ENCODE measurements at regions not wholly inside any gene's neighbourhood (a gene's known extent, or its start where the extent isn't known, plus 50 kb on each side); places are given as distances from the start of the nearest gene placed in this dataset.
"Not testable (repeated sequence)": the region's sequence is repeated elsewhere in the genome, so short reads cannot be mapped to it uniquely, and the experiment has no call there.

- DNase-seq, result no peak
These were observed 141.2 kb downstream of the LRRC3B start for GRCh38 chr3:26763723-26764122.

DNA sequence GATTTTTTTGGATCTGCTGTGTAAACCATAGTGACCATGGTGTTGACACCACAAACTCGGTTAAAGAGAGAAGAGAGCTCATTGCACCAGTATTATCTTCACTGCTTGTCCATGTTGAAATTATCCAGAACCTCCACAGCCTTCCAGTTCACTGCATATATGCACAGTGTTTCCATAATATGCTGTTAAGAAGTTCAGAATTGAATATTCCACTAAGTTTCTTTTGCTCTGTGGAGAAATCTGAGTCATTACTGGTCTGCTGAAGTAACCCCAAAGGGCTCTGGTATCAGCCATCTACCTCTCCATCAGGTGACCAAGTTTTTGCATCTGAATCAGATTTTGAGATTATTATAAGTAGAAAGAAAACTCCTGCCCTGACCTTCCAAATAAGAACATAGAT lies 143.5 kb downstream of the LRRC3B start:
- DNase-seq, result no peak

DNA sequence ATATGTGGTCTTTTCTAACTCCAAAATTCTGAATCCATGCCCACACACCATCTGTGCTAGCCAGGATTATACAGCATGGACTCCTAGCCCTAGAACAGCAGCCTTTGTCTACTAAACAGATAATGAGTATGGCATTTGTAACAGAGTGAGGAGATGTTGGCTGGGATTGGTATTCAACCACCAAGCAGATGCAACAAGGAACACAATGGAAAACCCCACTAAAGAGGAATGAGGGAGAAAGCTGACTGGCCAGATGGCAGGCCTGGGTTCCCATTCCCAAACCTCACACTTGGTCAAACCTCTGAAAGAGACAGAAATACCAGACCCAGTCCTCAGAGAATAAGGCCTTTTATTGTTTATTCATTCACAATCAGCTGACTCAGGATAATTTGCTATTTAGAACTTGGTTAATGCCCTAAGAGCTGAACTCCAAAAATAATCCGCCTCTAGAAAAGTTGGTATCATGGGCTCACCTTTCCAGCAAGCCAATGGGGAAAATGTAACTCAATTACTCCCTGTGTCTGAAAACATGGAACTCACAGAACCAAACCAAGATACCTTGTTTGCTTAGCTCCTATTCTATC lies 145.6 kb downstream of the LRRC3B start:
- DNase-seq, result no peak

GRCh38 chr3:26799679-26800317 lies 177.2 kb downstream of the LRRC3B start:
- no peak for DNase-seq

DNA sequence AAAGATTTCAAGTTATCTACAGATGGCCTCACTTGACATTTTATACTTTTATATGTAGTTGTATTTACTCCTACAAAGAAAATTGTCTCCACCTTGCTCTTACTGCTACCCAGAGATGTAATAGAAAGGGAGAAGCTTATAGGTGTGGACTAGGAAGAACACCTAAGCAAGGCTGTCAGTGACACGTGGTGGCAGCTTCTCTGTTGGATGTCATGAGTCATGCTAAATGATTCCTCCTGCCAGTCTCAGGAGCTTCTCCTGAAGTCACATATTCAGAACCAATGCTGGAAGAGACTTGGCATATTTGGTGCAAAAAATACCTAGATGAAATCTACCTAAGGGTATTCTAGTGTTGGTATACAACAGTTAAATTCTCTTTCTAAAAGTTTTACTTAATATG lies 184.7 kb downstream of the LRRC3B start:
- no peak for DNase-seq

GRCh38 chr3:26825454-26825853 lies 202.9 kb downstream of the LRRC3B start:
- DNase-seq, result no peak

- DNase-seq, result no peak
These were observed 204.6 kb downstream of the LRRC3B start for GRCh38 chr3:26827169-26827568.

- DNase-seq, result no peak
These were observed 215.5 kb downstream of the LRRC3B start for GRCh38 chr3:26838026-26838425.

DNA sequence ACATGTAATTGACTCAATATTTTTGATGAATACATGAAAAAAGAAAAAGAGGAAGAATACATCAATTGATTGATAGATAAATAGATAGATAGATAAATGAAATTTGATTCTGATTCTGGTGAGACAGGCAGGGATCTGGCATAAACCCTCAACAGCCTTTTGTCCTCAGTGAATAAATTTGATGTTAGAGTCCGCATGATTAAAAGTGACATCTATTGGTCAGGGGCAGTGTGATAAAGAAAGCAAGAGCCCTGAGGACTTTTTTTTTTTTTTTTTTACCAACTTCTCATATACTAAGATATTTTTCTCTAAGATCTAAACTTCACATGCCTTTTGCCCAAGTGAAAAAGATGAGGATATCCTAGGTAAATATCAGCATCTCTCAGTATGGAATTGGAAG lies 216.4 kb downstream of the LRRC3B start:
- DNase-seq, result no peak

DNA sequence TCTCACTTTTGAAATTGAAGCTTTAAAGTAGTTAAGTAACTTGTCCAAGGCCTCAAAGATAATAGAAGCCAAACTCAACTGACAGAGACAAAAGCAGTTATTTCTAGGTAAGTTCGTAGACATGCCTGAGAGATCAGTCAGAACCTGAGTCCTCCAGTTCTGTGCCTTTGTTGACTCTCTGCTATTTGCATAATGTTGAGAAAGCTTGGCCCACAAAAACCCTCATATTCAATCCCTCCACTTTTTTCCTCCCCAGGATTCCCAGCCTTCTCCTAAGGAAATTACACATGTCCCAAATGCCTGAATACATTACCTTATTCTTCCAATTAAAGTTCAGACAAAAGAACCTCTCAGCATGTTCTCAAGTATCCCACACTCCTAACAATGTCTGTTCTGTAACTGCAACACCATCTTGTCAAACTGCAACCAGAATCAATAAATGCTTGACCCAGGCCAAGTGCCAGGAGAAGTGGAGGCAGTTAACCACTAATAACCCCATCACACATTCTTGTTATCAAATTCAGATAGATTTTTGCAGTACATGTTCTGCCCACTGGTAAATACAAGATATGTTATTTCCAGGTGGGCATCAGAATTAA lies 217.8 kb downstream of the LRRC3B start:
- no peak for DNase-seq

DNA sequence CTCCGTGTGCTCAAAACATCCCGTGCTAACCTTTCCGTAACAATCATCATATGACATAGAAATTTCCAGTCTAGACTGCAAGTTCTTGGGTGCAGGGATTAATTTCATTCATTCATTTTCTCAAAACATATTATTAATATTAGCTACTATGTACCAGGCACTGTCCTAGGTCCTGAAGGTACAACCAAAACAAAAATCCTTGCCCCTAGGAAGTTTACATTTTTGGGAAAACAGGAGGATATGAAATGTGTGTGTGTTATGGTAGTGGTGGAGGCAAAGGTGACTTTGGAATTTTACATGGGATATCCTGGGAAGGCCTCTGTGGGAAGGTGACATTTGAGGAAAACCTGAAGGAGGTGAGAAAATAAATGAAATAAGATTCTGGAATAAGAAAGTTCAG lies 222.6 kb downstream of the LRRC3B start:
- no peak for DNase-seq

DNA sequence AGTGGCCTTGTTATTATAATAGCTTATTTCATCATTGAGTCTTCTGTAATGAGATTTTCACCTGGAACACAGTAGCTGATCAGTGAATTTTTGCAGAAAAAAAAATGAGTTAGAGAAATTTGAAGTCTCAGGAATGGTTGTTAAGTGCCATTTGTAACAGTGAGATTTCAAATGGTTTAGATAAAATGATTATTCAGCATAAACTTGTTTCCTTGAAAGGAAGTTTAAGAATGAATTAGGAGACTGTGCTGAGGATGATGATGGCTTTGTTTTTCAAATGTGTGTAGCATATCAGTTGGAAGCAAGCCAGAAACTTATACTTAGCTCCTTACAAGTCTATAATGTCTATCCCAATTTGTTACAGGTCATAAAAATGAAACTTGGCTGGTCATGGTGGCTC lies 225.1 kb downstream of the LRRC3B start:
- DNase-seq, result no peak

DNA sequence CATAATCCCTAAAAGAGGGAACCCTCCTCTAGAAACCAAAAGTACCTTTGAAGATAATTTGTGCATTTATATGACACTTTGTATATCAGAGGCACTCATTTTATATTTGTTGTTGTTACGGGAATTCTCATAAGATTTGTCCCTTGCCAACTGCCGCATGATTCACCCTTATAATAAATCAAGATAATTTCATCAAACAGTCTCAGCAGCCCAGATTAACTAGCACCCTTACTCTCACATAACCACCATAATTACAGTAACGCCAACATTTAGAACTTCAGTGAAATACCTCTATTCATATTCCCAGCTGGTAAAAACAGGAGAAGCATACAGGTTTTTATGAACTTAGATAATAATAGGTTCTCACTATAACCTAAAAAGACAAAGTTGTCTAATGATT lies 271.9 kb downstream of the LRRC3B start:
- DNase-seq, result no peak

GRCh38 chr3:26915208-26915607 lies 292.6 kb downstream of the LRRC3B start:
- DNase-seq, result no peak

- no peak for DNase-seq
These were observed 298.3 kb downstream of the LRRC3B start for GRCh38 chr3:26920646-26921478.

DNA sequence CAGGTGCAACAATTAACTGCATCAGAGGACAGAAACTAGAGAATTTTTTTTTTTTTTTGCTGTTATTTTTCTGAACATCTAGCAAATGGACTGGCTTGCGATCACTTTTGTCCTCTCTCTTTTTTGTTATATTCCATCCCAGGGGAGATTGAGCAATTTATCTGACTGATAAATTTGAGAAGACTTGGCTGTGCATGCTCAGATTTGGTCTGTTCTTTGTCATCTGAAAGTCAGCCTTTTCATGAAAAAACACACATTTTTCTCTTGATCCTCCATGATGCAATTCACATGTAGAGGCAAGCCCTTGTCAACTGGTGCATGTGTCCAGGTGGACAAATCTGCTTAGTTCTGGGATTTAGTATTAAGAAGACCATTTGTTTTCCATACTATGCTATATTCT lies 309.3 kb downstream of the LRRC3B start:
- no peak for DNase-seq

DNA sequence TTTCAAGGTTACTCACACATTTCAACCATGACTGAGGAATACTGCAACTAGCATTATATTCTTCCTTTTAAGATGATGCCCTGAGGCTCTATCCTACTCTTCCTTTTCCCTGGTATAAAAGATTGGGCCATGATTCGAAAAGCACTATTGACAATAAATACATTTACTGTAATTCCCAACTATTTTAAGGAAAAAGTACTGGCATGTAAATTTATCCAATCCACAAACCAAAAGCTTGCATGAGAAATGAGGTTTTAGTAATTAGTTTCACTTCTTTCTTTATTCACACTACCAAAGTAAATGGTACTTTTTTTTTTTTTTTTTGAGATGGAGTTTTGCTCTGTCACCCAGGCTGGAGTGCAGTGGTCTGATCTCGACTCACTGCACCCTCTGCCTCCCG lies 310.2 kb downstream of the LRRC3B start:
- no peak for DNase-seq

DNA sequence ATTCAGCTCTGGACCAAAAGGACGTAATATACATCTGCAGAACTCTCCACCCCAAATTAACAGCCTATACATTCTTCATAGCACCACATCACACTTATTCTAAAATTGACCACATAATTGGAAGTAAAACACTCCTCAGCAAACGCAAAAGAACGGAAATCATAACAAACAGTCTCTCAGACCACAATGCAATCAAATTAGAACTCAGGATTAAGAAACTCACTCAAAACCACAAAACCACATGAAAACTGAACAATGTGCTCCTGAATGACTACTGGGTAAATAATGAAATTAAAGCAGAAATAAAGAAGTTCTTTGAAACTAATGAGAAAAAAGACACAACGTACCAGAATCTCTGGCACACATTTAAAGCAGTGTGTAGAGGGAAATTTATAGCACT lies 322.9 kb downstream of the LRRC3B start:
- DNase-seq, result not testable (repeated sequence)

DNA sequence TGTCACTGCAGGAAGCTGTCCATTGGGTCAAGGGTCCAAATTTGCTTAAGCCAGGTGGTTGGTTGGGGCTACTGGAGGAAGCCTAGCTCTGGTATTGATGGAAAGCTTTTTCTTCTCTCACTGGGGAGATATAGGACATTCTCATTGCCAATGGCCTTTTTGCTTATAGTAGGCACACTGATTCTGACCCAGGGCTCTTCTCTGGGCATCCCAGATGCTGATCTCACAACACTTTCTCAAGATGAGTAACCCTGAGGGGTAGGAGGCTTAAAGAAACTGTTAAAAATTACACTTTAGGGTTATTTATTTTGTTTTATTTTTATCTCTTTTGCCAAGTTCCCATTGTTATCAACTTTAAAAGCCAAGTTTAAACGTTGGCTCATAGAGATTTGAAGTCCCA lies 337.8 kb downstream of the LRRC3B start:
- DNase-seq, result no peak

DNA sequence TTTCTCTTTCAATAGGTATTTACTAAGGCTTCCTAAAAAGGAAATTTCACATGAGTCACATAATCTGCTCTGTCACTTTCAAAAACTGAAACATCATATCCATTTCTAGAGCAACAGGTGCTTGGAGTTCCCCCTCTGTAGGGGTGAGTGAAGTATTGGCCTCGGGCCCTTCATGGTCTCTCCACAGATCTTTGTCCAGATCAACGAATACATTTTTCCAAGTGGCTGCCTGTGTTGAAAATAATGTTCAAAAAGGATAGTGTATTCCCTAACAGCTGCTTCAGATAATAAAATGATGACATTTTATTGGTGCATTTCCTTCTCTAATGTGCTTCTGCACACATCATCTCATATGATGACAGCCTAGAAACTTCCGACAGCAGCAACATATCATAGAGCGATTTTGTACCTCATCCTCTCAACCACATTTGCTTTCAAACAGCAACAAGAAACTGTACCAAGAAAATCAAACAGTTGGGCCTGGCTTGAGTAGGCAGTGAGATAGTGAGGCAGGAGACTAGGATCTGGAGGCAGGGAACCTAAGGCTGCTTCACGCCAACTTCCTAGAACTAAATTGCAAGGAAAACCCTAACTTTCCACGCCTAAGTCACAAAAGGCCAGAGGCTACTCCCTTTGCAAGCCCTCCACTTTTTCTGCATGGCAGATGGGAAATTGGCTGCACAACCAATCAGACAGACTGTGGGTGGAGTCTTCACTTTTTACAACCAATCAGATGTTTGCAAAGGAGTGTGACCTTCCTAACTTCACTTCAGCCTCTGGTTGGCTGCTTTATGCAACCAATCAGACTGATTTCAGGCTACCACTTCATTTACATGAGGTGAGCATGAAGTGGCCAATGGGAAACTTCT lies 340.2 kb downstream of the LRRC3B start:
- no peak for DNase-seq

DNA sequence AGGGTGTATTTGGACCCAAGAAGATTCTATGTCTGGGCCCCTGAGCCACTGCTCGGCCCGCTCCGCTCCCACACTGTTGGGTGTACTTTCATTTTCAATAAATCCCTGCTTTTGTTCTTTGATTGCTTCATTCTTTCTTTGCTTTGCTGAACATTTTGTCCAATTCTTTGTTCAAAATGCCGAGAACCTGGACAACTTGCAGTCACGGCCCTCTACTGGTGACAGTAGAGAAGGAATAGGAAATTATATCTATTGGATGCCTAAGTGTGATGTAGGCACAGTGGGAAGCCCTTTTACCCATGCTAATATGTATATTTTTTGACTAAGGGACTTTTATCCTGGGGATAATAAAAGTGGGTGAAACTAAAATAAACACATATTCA lies 340.8 kb downstream of the LRRC3B start:
- no peak for DNase-seq

DNA sequence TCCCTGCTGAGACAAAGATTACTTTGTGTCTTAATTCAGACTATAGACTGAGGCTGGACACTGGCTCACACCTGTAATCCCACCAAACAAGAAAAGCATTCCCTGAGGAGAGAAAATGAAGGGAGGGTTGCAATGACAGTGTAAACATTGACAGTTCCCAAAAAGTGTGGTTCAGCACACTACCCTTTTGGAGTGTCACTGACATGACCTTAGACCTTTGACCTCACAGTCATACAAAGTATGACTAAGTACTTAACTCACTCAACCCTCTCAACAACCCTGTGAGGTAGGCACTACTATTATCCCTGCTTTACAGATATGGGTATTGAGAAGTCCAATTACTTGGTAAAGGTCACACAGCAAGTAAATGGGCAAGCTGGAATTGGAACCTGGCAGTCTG lies 341.7 kb downstream of the LRRC3B start:
- DNase-seq, result no peak

DNA sequence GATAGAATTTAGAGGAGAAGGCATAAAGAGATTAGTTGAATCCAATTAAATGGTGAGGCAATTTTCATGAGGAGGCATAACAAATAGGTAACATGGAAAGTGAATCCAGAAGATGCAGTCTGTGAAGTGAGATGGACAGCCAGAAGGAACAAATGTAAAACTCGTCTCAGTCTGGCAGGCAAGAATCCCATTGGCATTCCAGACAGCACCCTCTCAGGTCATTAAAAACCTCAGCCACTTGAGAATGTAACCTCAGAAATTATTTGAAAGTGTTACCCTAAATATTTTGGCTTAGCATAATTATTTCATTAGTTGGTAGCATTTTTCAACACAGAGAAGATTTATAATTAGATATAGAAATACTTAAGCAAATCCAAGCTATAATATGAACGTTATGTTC lies 342.3 kb downstream of the LRRC3B start:
- no peak for DNase-seq
